ENCODE measurements at regions not wholly inside any gene's neighbourhood (a gene's known extent, or its start where the extent isn't known, plus 50 kb on each side); places are given as distances from the start of the nearest gene placed in this dataset.

DNA sequence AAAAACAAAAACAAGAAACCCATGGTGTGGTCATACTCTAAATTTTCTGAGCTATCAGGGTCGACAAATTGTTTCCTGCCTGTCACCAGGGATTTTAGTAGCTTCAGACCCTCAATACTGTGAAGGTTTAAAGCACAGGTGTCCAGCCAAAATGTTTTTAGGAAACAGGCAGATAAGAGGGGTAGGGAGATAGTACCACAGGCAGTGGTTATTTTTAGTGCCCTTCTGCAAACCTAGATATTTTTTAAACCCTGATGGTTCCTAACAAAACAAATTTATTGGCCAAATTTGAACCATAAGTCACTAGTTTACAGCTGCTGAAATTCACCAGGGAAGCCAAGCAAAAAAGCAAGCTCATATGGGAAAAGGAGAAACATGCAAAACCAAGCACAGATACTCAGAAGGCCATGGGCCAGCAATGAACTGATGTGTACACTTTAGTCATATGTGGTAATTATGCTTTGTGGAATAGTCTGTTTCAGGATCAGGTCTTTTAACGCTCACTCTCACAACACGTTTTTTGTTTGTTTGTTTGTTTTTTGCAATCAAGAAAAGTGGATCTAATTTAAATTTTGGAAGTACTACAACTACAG is 156.8 kb upstream of the STK17B start:
- H3K4me3 ChIP-seq (ENCODE audit: low read depth, low read length), result no peak overlapping the region
- TF ChIP-seq, protein P1, sequence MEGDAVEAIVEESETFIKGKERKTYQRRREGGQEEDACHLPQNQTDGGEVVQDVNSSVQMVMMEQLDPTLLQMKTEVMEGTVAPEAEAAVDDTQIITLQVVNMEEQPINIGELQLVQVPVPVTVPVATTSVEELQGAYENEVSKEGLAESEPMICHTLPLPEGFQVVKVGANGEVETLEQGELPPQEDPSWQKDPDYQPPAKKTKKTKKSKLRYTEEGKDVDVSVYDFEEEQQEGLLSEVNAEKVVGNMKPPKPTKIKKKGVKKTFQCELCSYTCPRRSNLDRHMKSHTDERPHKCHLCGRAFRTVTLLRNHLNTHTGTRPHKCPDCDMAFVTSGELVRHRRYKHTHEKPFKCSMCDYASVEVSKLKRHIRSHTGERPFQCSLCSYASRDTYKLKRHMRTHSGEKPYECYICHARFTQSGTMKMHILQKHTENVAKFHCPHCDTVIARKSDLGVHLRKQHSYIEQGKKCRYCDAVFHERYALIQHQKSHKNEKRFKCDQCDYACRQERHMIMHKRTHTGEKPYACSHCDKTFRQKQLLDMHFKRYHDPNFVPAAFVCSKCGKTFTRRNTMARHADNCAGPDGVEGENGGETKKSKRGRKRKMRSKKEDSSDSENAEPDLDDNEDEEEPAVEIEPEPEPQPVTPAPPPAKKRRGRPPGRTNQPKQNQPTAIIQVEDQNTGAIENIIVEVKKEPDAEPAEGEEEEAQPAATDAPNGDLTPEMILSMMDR (IDR thresholded peaks at IDR 0.05; ENCODE audit: borderline replicate concordance, insufficient read depth, low read depth, low read length), result no peak

DNA sequence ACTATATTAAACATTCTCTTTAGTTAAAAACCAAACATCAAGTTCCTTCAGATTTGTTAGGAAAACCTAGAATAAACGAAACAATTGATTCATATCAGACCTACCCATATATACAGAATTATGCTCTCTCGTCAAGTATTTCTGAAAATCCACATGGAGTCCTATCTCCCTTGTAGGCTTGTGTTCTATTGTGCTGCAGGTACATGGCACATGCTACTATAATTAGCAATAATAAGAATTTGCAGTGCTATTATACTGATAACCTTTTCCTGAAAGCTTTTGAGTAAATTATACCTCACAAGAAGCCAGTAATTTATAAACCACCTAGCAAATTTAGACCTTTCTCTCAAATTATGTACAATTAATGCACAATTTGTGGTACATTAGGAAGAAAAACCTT is 158.6 kb upstream of the STK17B start:
- TF ChIP-seq, protein P1 (IDR thresholded peaks at IDR 0.05; ENCODE audit: borderline replicate concordance, insufficient read depth, low read depth, low read length), result no peak

DNA sequence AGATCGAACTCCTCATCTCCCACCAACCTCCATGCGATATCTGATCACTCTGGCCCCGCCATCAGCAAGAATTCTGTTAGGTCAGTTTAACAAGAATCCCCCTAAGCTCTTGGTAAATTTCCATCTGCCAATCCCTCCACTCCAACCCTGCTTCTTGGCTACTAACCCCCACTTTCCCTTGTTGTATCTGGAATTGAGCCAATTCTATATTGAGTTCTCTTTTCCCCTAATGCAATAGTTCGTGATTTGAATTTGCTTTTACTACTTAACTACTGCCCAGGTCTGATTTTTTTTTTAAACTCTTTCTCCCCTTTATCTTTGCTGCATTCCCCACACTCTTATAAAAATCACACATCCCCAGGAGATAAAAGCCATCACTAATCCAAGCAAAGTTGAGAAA is 159.3 kb upstream of the STK17B start:
- no peak overlapping the region for H3K4me3 ChIP-seq (ENCODE audit: low read depth, low read length)
- TF ChIP-seq, protein P1 (IDR thresholded peaks at IDR 0.05; ENCODE audit: borderline replicate concordance, insufficient read depth, low read depth, low read length), result no peak

More for the DNA sequence above, 158.6 kb upstream of the STK17B start:
- H3K4me3 ChIP-seq (ENCODE audit: low read depth, low read length), result no peak overlapping the region

DNA sequence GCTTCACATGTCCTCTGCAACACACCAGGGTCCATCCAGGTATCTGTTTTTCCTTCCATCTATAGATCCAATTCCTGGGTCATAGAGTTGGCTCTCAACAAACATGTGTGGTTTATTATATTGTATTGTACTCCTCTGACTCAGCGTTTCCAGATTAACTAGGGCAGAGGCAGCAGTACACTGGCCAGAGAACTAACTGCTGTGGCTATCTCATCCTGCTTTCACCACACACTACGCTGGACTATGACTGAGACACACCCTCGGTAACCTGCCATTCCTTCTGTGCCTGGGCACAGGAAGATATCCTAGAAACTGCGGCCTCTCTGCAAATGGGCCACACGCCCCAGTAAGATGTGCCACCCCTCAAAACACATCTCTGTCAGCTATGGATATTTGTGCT is 159.8 kb upstream of the STK17B start:
- TF ChIP-seq, protein P1 (IDR thresholded peaks at IDR 0.05; ENCODE audit: borderline replicate concordance, insufficient read depth, low read depth, low read length), result no peak
- no peak overlapping the region for H3K4me3 ChIP-seq (ENCODE audit: low read depth, low read length)

DNA sequence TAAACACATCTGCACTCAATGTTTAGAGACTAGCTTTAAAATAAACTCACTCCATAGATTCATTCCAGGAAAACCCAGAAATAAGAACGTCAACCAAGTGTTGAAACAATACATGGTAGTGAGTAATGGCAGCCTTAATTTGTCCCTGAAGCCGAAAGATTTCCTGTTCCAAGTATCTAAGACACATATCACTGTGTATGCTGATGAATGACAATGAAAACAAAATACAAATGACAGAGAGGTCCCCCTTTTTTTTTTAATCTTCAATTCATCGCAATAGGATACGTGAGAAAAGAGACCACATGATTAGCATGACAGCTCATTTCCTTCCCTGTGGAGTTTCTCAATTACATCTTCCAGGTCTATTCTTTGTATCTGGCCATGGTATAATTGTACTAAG is 160.5 kb upstream of the STK17B start:
- no peak overlapping the region for H3K4me3 ChIP-seq (ENCODE audit: low read depth, low read length)
- TF ChIP-seq, protein P1 (IDR thresholded peaks at IDR 0.05; ENCODE audit: borderline replicate concordance, insufficient read depth, low read depth, low read length), result no peak

DNA sequence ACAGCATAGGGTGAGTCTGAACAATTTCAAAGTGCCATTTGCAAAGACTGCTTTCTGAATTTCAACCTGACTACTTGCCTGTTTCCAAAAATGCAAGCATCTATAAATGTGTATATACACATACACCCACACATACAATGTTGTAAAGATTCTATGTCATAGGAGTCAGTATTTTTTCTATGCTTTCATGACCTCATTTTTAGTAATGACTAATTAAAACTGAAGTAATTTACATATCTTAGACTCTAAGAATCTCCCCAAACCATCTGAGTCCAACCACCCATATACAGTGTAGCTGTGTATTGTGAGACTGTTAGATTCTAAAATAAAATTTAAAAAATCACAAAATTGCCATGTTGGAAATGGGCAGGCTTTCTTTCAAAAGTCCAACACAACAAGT is 162.0 kb upstream of the STK17B start:
- H3K4me3 ChIP-seq (ENCODE audit: low read depth, low read length), result no peak overlapping the region
- TF ChIP-seq, protein P1 (IDR thresholded peaks at IDR 0.05; ENCODE audit: borderline replicate concordance, insufficient read depth, low read depth, low read length), result no peak

DNA sequence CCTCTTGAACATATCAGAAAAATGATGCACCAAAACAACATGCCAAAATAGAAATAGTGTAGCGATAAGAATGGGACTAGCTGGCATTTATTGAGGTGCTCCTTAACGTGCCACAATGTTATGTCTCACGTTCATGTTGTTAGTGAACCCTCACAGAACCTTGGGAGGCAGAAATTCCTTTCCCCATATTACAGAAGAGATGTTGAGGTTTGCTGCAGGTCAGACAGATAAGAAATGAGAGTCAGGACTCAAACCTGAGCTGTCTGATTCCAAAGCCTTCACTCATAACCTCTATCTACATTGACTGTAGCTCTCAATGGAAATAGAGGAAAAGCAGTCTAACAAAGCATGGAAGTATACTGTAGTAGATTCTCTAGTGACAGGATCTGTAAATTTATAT is 163.3 kb upstream of the STK17B start:
- H3K4me3 ChIP-seq (ENCODE audit: low read depth, low read length), result no peak overlapping the region
- TF ChIP-seq, protein P1 (IDR thresholded peaks at IDR 0.05; ENCODE audit: borderline replicate concordance, insufficient read depth, low read depth, low read length), result no peak
